NCI-H446 treated with DMSO at 0.1 percent for 48 hours (cell line): ENCODE measurements at regions not wholly inside any gene's neighbourhood (a gene's known extent, or its start where the extent isn't known, plus 50 kb on each side); places are given as distances from the start of the nearest gene placed in this dataset.
A peak's percentile ranks its signal among the peaks of the same experiment; 100 is the strongest.

ENCODE experiments used
- DNase-seq: peaks from one replicate; lab custom pipeline; 2025; lab: John Stamatoyannopoulos, UW

GRCh38 chr3:73796382-73796781, 171.6 kb upstream of the PDZRN3 start:
- no peak for DNase-seq

- no peak for DNase-seq
These were observed 166.6 kb upstream of the PDZRN3 start for GRCh38 chr3:73791356-73791755.

GRCh38 chr3:73789825-73790444, 165.2 kb upstream of the PDZRN3 start:
- DNase-seq, result no peak

- DNase-seq, result no peak
These were observed 162.9 kb upstream of the PDZRN3 start for GRCh38 chr3:73787620-73788019.

- DNase-seq, result no peak
These were observed 162.3 kb upstream of the PDZRN3 start for GRCh38 chr3:73786998-73787397.

- DNase-seq, result peak; percentile 58
These were observed 161.6 kb upstream of the PDZRN3 start for GRCh38 chr3:73786321-73786807.

- no peak for DNase-seq
These were observed 160.1 kb upstream of the PDZRN3 start for GRCh38 chr3:73784686-73785392.

GRCh38 chr3:73783811-73784210, 159.1 kb upstream of the PDZRN3 start:
- DNase-seq, result no peak

- no peak for DNase-seq
These were observed 156.8 kb upstream of the PDZRN3 start for GRCh38 chr3:73781541-73781940.

GRCh38 chr3:73774645-73775044, 149.9 kb upstream of the PDZRN3 start:
- no peak for DNase-seq

- no peak for DNase-seq
These were observed 148.5 kb upstream of the PDZRN3 start for GRCh38 chr3:73773233-73773632.

- DNase-seq, result no peak
These were observed 147.5 kb upstream of the PDZRN3 start for GRCh38 chr3:73772076-73772886.

GRCh38 chr3:73768524-73769308, 144.0 kb upstream of the PDZRN3 start:
- no peak for DNase-seq

- no peak for DNase-seq
These were observed 142.0 kb upstream of the PDZRN3 start for GRCh38 chr3:73766599-73767381.

- no peak for DNase-seq
These were observed 141.3 kb upstream of the PDZRN3 start for GRCh38 chr3:73765878-73766545.

GRCh38 chr3:73762855-73763254, 138.1 kb upstream of the PDZRN3 start:
- no peak for DNase-seq

GRCh38 chr3:73759297-73759711, 134.6 kb upstream of the PDZRN3 start:
- no peak for DNase-seq

GRCh38 chr3:73757536-73757935, 132.8 kb upstream of the PDZRN3 start:
- no peak for DNase-seq

- no peak for DNase-seq
These were observed 129.2 kb upstream of the PDZRN3 start for GRCh38 chr3:73753985-73754384.

GRCh38 chr3:73752338-73752737, 127.6 kb upstream of the PDZRN3 start:
- no peak for DNase-seq

- DNase-seq, result no peak
These were observed 121.9 kb upstream of the PDZRN3 start for GRCh38 chr3:73746623-73747022.
